ENCODE measurements at regions not wholly inside any gene's neighbourhood (a gene's known extent, or its start where the extent isn't known, plus 50 kb on each side); places are given as distances from the start of the nearest gene placed in this dataset.

GRCh38 chr11:45343444-45343843 lies 57.3 kb upstream of the SYT13 start:
- no peak for TF ChIP-seq EZH2 (IDR thresholded peaks at IDR 0.05; ENCODE audit: insufficient read depth, low read length)
- TF ChIP-seq, protein P1, sequence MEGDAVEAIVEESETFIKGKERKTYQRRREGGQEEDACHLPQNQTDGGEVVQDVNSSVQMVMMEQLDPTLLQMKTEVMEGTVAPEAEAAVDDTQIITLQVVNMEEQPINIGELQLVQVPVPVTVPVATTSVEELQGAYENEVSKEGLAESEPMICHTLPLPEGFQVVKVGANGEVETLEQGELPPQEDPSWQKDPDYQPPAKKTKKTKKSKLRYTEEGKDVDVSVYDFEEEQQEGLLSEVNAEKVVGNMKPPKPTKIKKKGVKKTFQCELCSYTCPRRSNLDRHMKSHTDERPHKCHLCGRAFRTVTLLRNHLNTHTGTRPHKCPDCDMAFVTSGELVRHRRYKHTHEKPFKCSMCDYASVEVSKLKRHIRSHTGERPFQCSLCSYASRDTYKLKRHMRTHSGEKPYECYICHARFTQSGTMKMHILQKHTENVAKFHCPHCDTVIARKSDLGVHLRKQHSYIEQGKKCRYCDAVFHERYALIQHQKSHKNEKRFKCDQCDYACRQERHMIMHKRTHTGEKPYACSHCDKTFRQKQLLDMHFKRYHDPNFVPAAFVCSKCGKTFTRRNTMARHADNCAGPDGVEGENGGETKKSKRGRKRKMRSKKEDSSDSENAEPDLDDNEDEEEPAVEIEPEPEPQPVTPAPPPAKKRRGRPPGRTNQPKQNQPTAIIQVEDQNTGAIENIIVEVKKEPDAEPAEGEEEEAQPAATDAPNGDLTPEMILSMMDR (IDR thresholded peaks at IDR 0.05; ENCODE audit: insufficient read depth, low read depth, low read length) = no peak
